K562 (cell line): ENCODE measurements at regions not wholly inside any gene's neighbourhood (a gene's known extent, or its start where the extent isn't known, plus 50 kb on each side); places are given as distances from the start of the nearest gene placed in this dataset.
"Not testable (repeated sequence)": the region's sequence is repeated elsewhere in the genome, so short reads cannot be mapped to it uniquely, and the experiment has no call there.

Experiments used
- ATAC-seq: fragments of 200-7000 bp; cut with Tn5 transposase; 3 replicates; pipeline ENCODE4 v1.9.1; 2020; ENCODE audit warnings: moderate library complexity
- BruUV-seq: library from RNA; stranded (reverse); fragments of 400-500 nt; replicated peaks from 2 replicates; lab custom pipeline; 2021; lab: Mats Ljungman, UMichigan
- CTCF ChIA-PET: fragments of 300-600 bp; formaldehyde crosslinking; extraction: SDS; loops from one replicate; lab custom pipeline; 2021; ENCODE audit warnings: low intra/inter-chr PET ratio; lab: Yijun Ruan, JAX
- POLR2A ChIA-PET: fragments of 300-600, 350-650 bp; sonication (Branson Sonifier 250); formaldehyde crosslinking; extraction: SDS; loops from one replicate; lab custom pipeline; 2021; ENCODE audit warnings: antibody characterized with exemption, inconsistent platforms; lab: Yijun Ruan, JAX
- DNase-seq, 4 experiments: peaks; one replicate each; pipeline versions ENCODE4 v3.0.0 to v3.0.0-alpha.2; 2011 to 2018; ENCODE audit warnings: low spot score in 3 of 4, mixed read lengths in 3 of 4; ENCODE audit errors: extremely low read depth in 1 of 4
- FAIRE-seq: peaks from 2 replicates; lab custom pipeline; 2011; peaks lifted over from hg19 to GRCh38; lab: Jason Lieb, UNC
- H2AFZ ChIP-seq: 2 replicates; pipeline ENCODE4 v1.6.0; 2011; ENCODE audit warnings: low read depth, low read length, control low read depth, inconsistent platforms
- H3K27ac ChIP-seq: fragments of 200-600 bp; 3 replicates; pipeline ENCODE4 v1.8.0; 2011; ENCODE audit warnings: low read depth, mild to moderate bottlenecking, control low read depth, inconsistent platforms, low read length, moderate library complexity, mixed read lengths; ENCODE audit errors: extremely low read depth
- H3K27me3 ChIP-seq, 2 experiments: fragments of 300-600 bp in 1 of 2; 2 replicates in 1 of 2; 3 replicates in 1 of 2; pipeline versions ENCODE4 v1.6.0 to v1.8.0; 2011; ENCODE audit warnings: inconsistent platforms in 2 of 2, low read length in 2 of 2, mild to moderate bottlenecking in 1 of 2, mixed read lengths in 1 of 2, moderate library complexity in 1 of 2; ENCODE audit not compliant: control insufficient read depth in 2 of 2, insufficient read depth in 2 of 2
- H3K36me3 ChIP-seq: fragments of 300-600 bp; 3 replicates; pipeline ENCODE4 v1.8.0; 2011; ENCODE audit warnings: mild to moderate bottlenecking, low read length, inconsistent platforms; ENCODE audit not compliant: control insufficient read depth, insufficient read depth
- H3K4me1 ChIP-seq, 2 experiments: fragments of 200-600 bp in 1 of 2; replicated peaks in 1 of 2; 2 replicates in 1 of 2; 3 replicates in 1 of 2; pipeline versions ENCODE4 v1.5.1 to v1.8.0; 2011; ENCODE audit warnings: inconsistent platforms in 2 of 2, low read length in 2 of 2, mild to moderate bottlenecking in 1 of 2, mixed read lengths in 1 of 2, moderate library complexity in 1 of 2; ENCODE audit not compliant: control insufficient read depth in 2 of 2, insufficient read depth in 2 of 2
- H3K4me2 ChIP-seq: 2 replicates; pipeline ENCODE4 v1.6.1; 2011; ENCODE audit warnings: low read length, control low read depth, inconsistent platforms, mixed read lengths; ENCODE audit not compliant: insufficient read depth
- H3K4me3 ChIP-seq: fragments of 200-600 bp; sonication (generic), shearing (Covaris generic); 2 replicates; pipeline ENCODE4 v1.5.1; 2016; ENCODE audit warnings: control low read depth, inconsistent platforms
- H3K79me2 ChIP-seq: fragments of 200-600 bp; 3 replicates; pipeline ENCODE4 v1.8.0; 2011; ENCODE audit warnings: low read length, inconsistent platforms; ENCODE audit not compliant: control insufficient read depth, insufficient read depth
- H3K9ac ChIP-seq, 2 experiments: 2 replicates each; pipeline versions ENCODE4 v1.6.0 to v1.6.1; 2011; ENCODE audit warnings: low read depth in 2 of 2, low read length in 2 of 2, control low read depth in 1 of 2, inconsistent platforms in 1 of 2, mild to moderate bottlenecking in 1 of 2, mixed read lengths in 1 of 2; ENCODE audit not compliant: insufficient read depth in 1 of 2
- H3K9me1 ChIP-seq: one replicate; pipeline ENCODE4 v1.6.0; 2011; ENCODE audit warnings: inconsistent platforms, mild to moderate bottlenecking, low read length, moderate library complexity; ENCODE audit not compliant: control insufficient read depth, insufficient read depth
- H3K9me3 ChIP-seq: replicated peaks from 2 replicates; pipeline ENCODE4 v1.5.1; 2011; ENCODE audit warnings: low read depth, low read length, inconsistent platforms; ENCODE audit not compliant: control insufficient read depth, insufficient read depth
- H4K20me1 ChIP-seq: replicated peaks from 2 replicates; pipeline ENCODE4 v1.6.1; 2011; ENCODE audit warnings: low read length, inconsistent platforms, mixed read lengths; ENCODE audit not compliant: control insufficient read depth, insufficient read depth
- CAMTA2 ChIP-seq: fragments of 250-450 bp; sonication (Bioruptor Pico); conservative IDR thresholded peaks from 2 replicates; pipeline ENCODE4 v1.5.1; 2022
- CREBBP ChIP-seq: IDR thresholded peaks from one replicate; pipeline ENCODE4 v1.6.1; 2012; ENCODE audit warnings: low read depth, mild to moderate bottlenecking, control low read depth, inconsistent platforms, low read length
- ESRRA ChIP-seq: fragments of 450-650 bp; IDR thresholded peaks from 2 replicates; pipeline ENCODE4 v1.6.1; 2014; ENCODE audit warnings: low read depth, mild to moderate bottlenecking, moderate library complexity, borderline replicate concordance
- FOXP1 ChIP-seq: sonication (generic); formaldehyde crosslinking; IDR thresholded peaks from 2 replicates; pipeline ENCODE4 v1.8.0; 2022; ENCODE audit warnings: mild to moderate bottlenecking, missing genetic modification reagents
- HMG20B ChIP-seq: fragments of 250-450 bp; sonication (Bioruptor Pico); IDR thresholded peaks from 2 replicates; pipeline ENCODE4 v1.5.0; 2021; ENCODE audit warnings: mild to moderate bottlenecking
- HNRNPLL ChIP-seq: fragments of 200-400 bp; formaldehyde crosslinking; IDR thresholded peaks from 2 replicates; pipeline ENCODE4 v1.6.1; 2017; ENCODE audit warnings: low read length, low read depth, mild to moderate bottlenecking; ENCODE audit not compliant: poor library complexity, severe bottlenecking
- MYC ChIP-seq, 2 experiments: fragments of 250-450 bp in 1 of 2; sonication (Bioruptor Pico) in 1 of 2; IDR thresholded peaks; 2 replicates each; pipeline versions ENCODE4 v1.5.1 to v1.6.1; 2012 to 2021; ENCODE audit warnings: low read depth in 2 of 2, borderline replicate concordance in 1 of 2, improper control_type of control experiment in 1 of 2, low read length in 1 of 2, mild to moderate bottlenecking in 1 of 2, moderate library complexity in 1 of 2
- PTBP1 ChIP-seq: fragments of 200-400 bp; formaldehyde crosslinking; IDR thresholded peaks from 2 replicates; pipeline ENCODE4 v1.6.1; 2017; ENCODE audit warnings: low read depth, low read length
- UBTF ChIP-seq, 2 experiments: IDR thresholded peaks; 2 replicates each; pipeline ENCODE4 v1.6.1; 2012; ENCODE audit warnings: improper control_type of control experiment in 2 of 2, low read depth in 2 of 2, low read length in 2 of 2, borderline replicate concordance in 1 of 2
- ZKSCAN3 ChIP-seq: fragments of 250-450 bp; sonication (Bioruptor Pico); IDR thresholded peaks from 2 replicates; pipeline ENCODE4 v1.4.0; 2020
- ZNF143 ChIP-seq: sonication (generic); formaldehyde crosslinking; IDR thresholded peaks from 2 replicates; pipeline ENCODE4 v1.9.0; 2022; ENCODE audit warnings: mild to moderate bottlenecking, missing genetic modification reagents
- ZNF699 ChIP-seq: fragments of 250-450 bp; sonication (Bioruptor Pico); IDR thresholded peaks from 2 replicates; pipeline ENCODE4 v1.8.0; 2021; ENCODE audit warnings: mild to moderate bottlenecking, moderate library complexity; ENCODE audit not compliant: insufficient replicate concordance
- in situ Hi-C: fragments of 300-500 bp; cut with MboI; formaldehyde crosslinking; loops from 4 replicates; pipeline ENCODE4 v1.15.0; 2018; ENCODE audit warnings: inconsistent platforms, mixed read lengths
- intact Hi-C: fragments of 100-400 bp; cut with micrococcal nuclease; formaldehyde crosslinking; loops from 2 replicates; pipeline ENCODE4 v1.14.2; 2022

- TF ChIP-seq ZKSCAN3 = no peak
- no peak for TF ChIP-seq FOXP1
- TF ChIP-seq PTBP1 = no peak
- TF ChIP-seq HMG20B (CRISPR knock-in tag) = no peak
- TF ChIP-seq CAMTA2 (CRISPR knock-in tag) = no peak
- no peak for TF ChIP-seq CREBBP
- no peak for TF ChIP-seq HNRNPLL
- TF ChIP-seq MYC (IDR thresholded peaks at IDR 0.05; ENCODE audit: low read depth, low read length) = no peak
- TF ChIP-seq MYC (CRISPR knock-in tag; IDR thresholded peaks at IDR 0.05; ENCODE audit: borderline replicate concordance, low read depth) = no peak
- TF ChIP-seq ZNF143 (CRISPR knock-in tag) = no peak
- no peak for TF ChIP-seq UBTF (IDR thresholded peaks at IDR 0.05; ENCODE audit: borderline replicate concordance in 1 of 2, low read depth in 2 of 2, low read length in 2 of 2)
- TF ChIP-seq ZNF699 = no peak
- TF ChIP-seq ESRRA = no peak
Measured at GRCh38 chr5:60473654-60474053, 226.3 kb downstream of the DEPDC1B start (continued).

GRCh38 chr5:60473027-60473426 is 226.9 kb downstream of the DEPDC1B start:
- H3K4me3 ChIP-seq, BruUV-seq, H3K9ac ChIP-seq, H2AFZ ChIP-seq, H3K36me3 ChIP-seq, FAIRE-seq, H3K27ac ChIP-seq, H4K20me1 ChIP-seq, intact Hi-C loops, POLR2A ChIA-PET, DNase-seq, H3K79me2 ChIP-seq, H3K4me1 ChIP-seq, ATAC-seq, in situ Hi-C loops, H3K27me3 ChIP-seq, H3K9me1 ChIP-seq, H3K4me2 ChIP-seq, H3K9me3 ChIP-seq, CTCF ChIA-PET: not testable (repeated sequence)
